Stimulated activated CD8-positive, alpha-beta memory T cell treated with anti-CD3 and anti-CD28 coated beads, Interleukin-12 subunit alpha, Interleukin-12 subunit beta, amount 100 ng/mL, for 1 hour (primary cell): ENCODE measurements at regions not wholly inside any gene's neighbourhood (a gene's known extent, or its start where the extent isn't known, plus 50 kb on each side); places are given as distances from the start of the nearest gene placed in this dataset.

Experiments used
- DNase-seq: peaks from one replicate; pipeline ENCODE4 v3.0.0-alpha.2; 2020; ENCODE audit warnings: low read depth

GRCh38 chr3:72299823-72300222 is 514.9 kb upstream of the PROK2 start:
- DNase-seq: no peak

- DNase-seq: no peak
Measured at GRCh38 chr3:72299321-72299802, 514.4 kb upstream of the PROK2 start.

- no peak for DNase-seq
Measured at GRCh38 chr3:72298201-72299152, 513.5 kb upstream of the PROK2 start.

- no peak for DNase-seq
Measured at GRCh38 chr3:72297481-72297880, 512.5 kb upstream of the PROK2 start.

GRCh38 chr3:72296477-72297111 is 511.6 kb upstream of the PROK2 start:
- no peak for DNase-seq

- no peak for DNase-seq
Measured at GRCh38 chr3:72295962-72296450, 511.1 kb upstream of the PROK2 start.

- DNase-seq: no peak
Measured at GRCh38 chr3:72295276-72295961, 510.5 kb upstream of the PROK2 start.

- DNase-seq: no peak
Measured at GRCh38 chr3:72290859-72291638, 506.1 kb upstream of the PROK2 start.

GRCh38 chr3:72289692-72290071 is 504.7 kb upstream of the PROK2 start:
- no peak for DNase-seq

- no peak for DNase-seq
Measured at GRCh38 chr3:72288955-72289691, 504.2 kb upstream of the PROK2 start.

GRCh38 chr3:72287956-72288355 is 503.0 kb upstream of the PROK2 start:
- no peak for DNase-seq

- no peak for DNase-seq
Measured at GRCh38 chr3:72285502-72285901, 500.6 kb upstream of the PROK2 start.

- no peak for DNase-seq
Measured at GRCh38 chr3:72284471-72284870, 499.5 kb upstream of the PROK2 start.

GRCh38 chr3:72282918-72283317 is 498.0 kb upstream of the PROK2 start:
- no peak for DNase-seq

- DNase-seq: no peak
Measured at GRCh38 chr3:72281551-72281950, 496.6 kb upstream of the PROK2 start.

GRCh38 chr3:72280876-72281275 is 495.9 kb upstream of the PROK2 start:
- no peak for DNase-seq

GRCh38 chr3:72279631-72280041 is 494.7 kb upstream of the PROK2 start:
- no peak for DNase-seq

GRCh38 chr3:72279068-72279604 is 494.2 kb upstream of the PROK2 start:
- no peak for DNase-seq

GRCh38 chr3:72278349-72279067 is 493.6 kb upstream of the PROK2 start:
- no peak for DNase-seq

- DNase-seq: no peak
Measured at GRCh38 chr3:72277710-72278109, 492.8 kb upstream of the PROK2 start.
